ENCODE measurements at regions not wholly inside any gene's neighbourhood (a gene's known extent, or its start where the extent isn't known, plus 50 kb on each side); places are given as distances from the start of the nearest gene placed in this dataset.

- no peaks in the 10 kb centered on the region for H3K36me3 ChIP-seq
- no peak overlapping the region for H3K4me3 ChIP-seq
- no peaks in the 10 kb centered on the region for H3K4me1 ChIP-seq
- TF ChIP-seq, protein P1, sequence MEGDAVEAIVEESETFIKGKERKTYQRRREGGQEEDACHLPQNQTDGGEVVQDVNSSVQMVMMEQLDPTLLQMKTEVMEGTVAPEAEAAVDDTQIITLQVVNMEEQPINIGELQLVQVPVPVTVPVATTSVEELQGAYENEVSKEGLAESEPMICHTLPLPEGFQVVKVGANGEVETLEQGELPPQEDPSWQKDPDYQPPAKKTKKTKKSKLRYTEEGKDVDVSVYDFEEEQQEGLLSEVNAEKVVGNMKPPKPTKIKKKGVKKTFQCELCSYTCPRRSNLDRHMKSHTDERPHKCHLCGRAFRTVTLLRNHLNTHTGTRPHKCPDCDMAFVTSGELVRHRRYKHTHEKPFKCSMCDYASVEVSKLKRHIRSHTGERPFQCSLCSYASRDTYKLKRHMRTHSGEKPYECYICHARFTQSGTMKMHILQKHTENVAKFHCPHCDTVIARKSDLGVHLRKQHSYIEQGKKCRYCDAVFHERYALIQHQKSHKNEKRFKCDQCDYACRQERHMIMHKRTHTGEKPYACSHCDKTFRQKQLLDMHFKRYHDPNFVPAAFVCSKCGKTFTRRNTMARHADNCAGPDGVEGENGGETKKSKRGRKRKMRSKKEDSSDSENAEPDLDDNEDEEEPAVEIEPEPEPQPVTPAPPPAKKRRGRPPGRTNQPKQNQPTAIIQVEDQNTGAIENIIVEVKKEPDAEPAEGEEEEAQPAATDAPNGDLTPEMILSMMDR (IDR thresholded peaks at IDR 0.05) = no peak
- no peak for DNase-seq (ENCODE audit: low spot score)
- no peak overlapping the region for H3K27ac ChIP-seq
- H3K9me3 ChIP-seq = no peaks in the 10 kb centered on the region
- H3K27me3 ChIP-seq = no peaks in the 10 kb centered on the region
These were observed 86.2 kb downstream of the PSAT1 start for GRCh38 chr9:78383130-78383529.

DNA sequence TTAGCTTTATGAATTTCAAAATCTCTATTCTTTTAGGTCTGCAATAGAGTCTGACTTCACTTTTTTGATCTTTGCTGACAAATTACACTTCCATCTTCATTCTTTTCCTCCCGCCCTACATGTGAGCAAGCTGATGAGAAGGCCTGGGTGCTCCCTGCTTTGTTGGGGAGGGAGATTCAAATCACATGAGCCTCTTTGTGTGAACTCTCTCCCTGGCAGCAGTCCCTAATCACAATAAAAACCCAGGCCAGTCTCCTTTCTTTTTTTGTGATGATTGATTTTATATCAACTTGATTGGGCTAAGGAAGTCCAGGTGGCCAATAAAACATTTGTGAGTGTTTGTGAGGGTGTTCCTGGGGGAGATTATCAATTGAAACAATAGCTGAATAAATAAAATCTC, 89.4 kb downstream of the PSAT1 start:
- H3K27me3 ChIP-seq = no peaks in the 10 kb centered on the region
- no peak overlapping the region for H3K27ac ChIP-seq
- H3K9me3 ChIP-seq = no peaks in the 10 kb centered on the region
- TF ChIP-seq, protein P1 (IDR thresholded peaks at IDR 0.05) = no peak
- no peak for DNase-seq (ENCODE audit: low spot score)
- H3K4me1 ChIP-seq = no peaks in the 10 kb centered on the region
- H3K36me3 ChIP-seq = no peaks in the 10 kb centered on the region
- no peak overlapping the region for H3K4me3 ChIP-seq

- H3K4me1 ChIP-seq = no peaks in the 10 kb centered on the region
- H3K4me3 ChIP-seq = no peak overlapping the region
- TF ChIP-seq, protein P1 (IDR thresholded peaks at IDR 0.05) = no peak
- no peaks in the 10 kb centered on the region for H3K9me3 ChIP-seq
- no peak for DNase-seq (ENCODE audit: low spot score)
- H3K27ac ChIP-seq = no peak overlapping the region
- H3K36me3 ChIP-seq = no peaks in the 10 kb centered on the region
- no peaks in the 10 kb centered on the region for H3K27me3 ChIP-seq
These were observed 89.8 kb downstream of the PSAT1 start for GRCh38 chr9:78386773-78387172.

GRCh38 chr9:78393340-78393739, 96.4 kb downstream of the PSAT1 start:
- TF ChIP-seq, protein P1 (IDR thresholded peaks at IDR 0.05) = no peak
- no peaks in the 10 kb centered on the region for H3K36me3 ChIP-seq
- H3K27me3 ChIP-seq = no peaks in the 10 kb centered on the region
- H3K4me1 ChIP-seq = no peaks in the 10 kb centered on the region
- no peak for DNase-seq (ENCODE audit: low spot score)
- H3K9me3 ChIP-seq = peaks cover 6 to 12% of the 10 kb centered on the region in 2 donors
- no peak overlapping the region for H3K4me3 ChIP-seq
- no peak overlapping the region for H3K27ac ChIP-seq

GRCh38 chr9:78393932-78394331, 97.0 kb downstream of the PSAT1 start:
- Histone ChIP-seq H3K4me3 (no peak overlapping the region), H3K9me3 (peaks cover 6 to 12% of the 10 kb centered on the region in 2 donors), H3K27ac (no peak overlapping the region), H3K27me3 (no peaks in the 10 kb centered on the region), H3K4me1 (no peaks in the 10 kb centered on the region), H3K36me3 (no peaks in the 10 kb centered on the region)
- DNase-seq (ENCODE audit: low spot score) = no peak
- TF ChIP-seq, protein P1 (IDR thresholded peaks at IDR 0.05) = no peak

GRCh38 chr9:78396087-78396486, 99.2 kb downstream of the PSAT1 start:
- Histone ChIP-seq H3K36me3 (no peaks in the 10 kb centered on the region), H3K4me1 (no peaks in the 10 kb centered on the region), H3K9me3 (peaks cover 6 to 12% of the 10 kb centered on the region in 2 donors), H3K27me3 (no peaks in the 10 kb centered on the region), H3K4me3 (no peak overlapping the region), H3K27ac (no peak overlapping the region)
- TF ChIP-seq, protein P1 (IDR thresholded peaks at IDR 0.05) = no peak
- no peak for DNase-seq (ENCODE audit: low spot score)
